Stimulated activated CD4-positive, alpha-beta T cell treated with anti-CD3 and anti-CD28 coated beads, Interleukin-4, amount 100 ng/mL, for 48 hours (primary cell): ENCODE measurements at regions not wholly inside any gene's neighbourhood (a gene's known extent, or its start where the extent isn't known, plus 50 kb on each side); places are given as distances from the start of the nearest gene placed in this dataset.
"Not testable (repeated sequence)": the region's sequence is repeated elsewhere in the genome, so short reads cannot be mapped to it uniquely, and the experiment has no call there.

ENCODE experiments used
- DNase-seq, 2 donors: peaks; one replicate each; pipeline ENCODE4 v3.0.0-alpha.2; 2020; ENCODE audit warnings: low read depth in 2 of 2

- no peak for DNase-seq
Measured at GRCh38 chr17:70446446-70446845, 277.1 kb downstream of the KCNJ2 start.

DNA sequence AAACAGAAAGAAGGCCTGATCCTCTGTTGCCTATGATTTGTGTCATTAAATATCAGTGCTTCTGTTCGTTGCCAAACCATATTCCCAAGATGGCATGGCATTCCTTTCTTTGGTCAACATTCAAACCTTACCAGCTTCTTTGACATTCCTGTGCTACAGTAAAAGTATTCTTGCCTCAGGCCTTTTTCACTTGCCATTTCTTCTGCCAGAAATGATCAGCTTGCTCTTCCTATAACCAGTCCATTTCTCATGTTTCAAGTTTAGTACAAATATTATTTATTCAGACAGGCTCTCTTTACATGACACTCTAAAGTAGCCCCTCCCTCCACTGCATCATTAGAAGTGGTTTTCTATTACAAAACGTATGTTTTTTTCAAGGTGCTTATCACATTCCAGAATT is 278.3 kb downstream of the KCNJ2 start:
- no peak for DNase-seq

DNA sequence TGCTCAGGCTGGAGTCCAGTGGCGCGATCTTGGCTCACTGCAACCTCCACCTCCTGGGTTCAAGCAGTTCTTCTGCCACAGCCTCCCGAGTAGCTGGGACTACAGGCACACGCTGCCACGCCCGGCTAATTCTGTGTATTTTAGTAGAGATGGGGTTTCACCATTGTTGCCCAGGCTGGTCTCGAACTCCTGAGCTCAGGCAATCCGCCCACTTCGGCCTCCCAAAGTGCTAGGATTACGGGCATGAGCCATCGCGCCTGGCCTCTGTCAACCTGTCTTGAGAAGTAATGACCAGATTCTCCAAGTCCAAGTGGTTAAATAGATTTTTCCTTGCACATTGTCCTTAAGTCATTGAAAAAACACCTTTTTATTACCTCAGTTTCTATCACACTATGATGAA is 283.7 kb downstream of the KCNJ2 start:
- DNase-seq = not testable (repeated sequence)

DNA sequence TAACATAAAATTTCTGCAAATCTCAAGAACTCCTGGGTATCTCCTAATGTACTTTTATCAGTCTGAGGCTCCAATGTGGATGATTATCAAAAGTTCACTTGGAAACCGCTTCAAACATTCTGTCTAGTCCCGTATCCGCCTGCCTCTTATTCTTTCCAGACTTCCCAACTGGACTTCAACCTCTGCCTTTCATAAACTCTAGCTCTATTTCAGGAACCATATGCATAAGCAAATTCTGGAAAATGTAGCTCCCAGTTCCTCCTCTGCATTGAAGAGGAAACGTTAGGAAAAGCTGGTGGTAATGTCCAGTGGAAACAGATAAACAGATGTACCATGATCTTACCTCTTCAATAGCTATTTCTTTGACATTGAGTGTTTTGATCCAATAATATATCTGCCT is 285.0 kb downstream of the KCNJ2 start:
- DNase-seq = no peak

- no peak for DNase-seq
Measured at GRCh38 chr17:70454908-70455307, 285.6 kb downstream of the KCNJ2 start.

DNA sequence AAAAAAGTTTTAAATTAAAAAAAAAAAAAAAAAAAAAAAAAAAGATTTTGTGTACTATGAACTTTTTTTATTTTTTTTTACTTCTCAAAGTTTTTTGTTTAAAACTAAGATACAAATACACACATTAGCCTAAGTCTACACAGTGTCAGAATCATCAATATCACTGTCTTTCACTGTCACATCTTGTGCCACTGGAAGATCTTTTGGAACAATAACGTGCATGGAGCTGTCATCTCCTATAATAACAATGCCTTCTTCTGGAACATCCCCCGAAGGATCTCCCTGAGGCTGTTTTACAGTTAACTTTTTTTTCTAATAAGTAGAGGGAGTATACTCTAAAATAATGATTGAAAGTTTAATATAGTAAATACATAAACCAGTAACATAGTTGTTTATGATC is 295.7 kb downstream of the KCNJ2 start:
- DNase-seq = no peak

GRCh38 chr17:70468661-70469060 is 299.3 kb downstream of the KCNJ2 start:
- DNase-seq = no peak

DNA sequence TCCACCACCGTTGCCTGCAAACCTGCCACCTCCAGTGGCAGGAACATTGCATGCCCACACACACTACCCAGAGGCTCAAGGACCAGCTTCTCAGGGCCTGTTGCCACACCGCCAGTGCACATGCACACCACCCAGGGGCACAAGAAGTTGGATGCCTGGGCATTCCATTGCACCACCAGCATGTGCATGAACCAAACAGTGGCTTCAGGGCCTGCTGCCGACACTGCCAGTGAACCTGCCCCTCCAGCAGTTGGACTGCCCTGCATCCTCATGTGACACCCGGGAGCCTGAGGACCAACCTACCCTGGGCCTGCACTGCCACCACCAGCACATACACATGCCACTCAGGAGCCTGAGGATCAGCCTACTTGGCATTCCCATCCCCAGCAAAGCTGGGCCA is 303.7 kb downstream of the KCNJ2 start:
- no peak for DNase-seq

GRCh38 chr17:70476368-70476767 is 307.0 kb downstream of the KCNJ2 start:
- no peak for DNase-seq

- no peak for DNase-seq
Measured at GRCh38 chr17:70478902-70479301, 309.6 kb downstream of the KCNJ2 start.

- DNase-seq = no peak
Measured at GRCh38 chr17:70479779-70480178, 310.4 kb downstream of the KCNJ2 start.

- DNase-seq = no peak
Measured at GRCh38 chr17:70483624-70484023, 314.3 kb downstream of the KCNJ2 start.

- no peak for DNase-seq
Measured at GRCh38 chr17:70484050-70484449, 314.7 kb downstream of the KCNJ2 start.

GRCh38 chr17:70484496-70484895 is 315.2 kb downstream of the KCNJ2 start:
- no peak for DNase-seq

DNA sequence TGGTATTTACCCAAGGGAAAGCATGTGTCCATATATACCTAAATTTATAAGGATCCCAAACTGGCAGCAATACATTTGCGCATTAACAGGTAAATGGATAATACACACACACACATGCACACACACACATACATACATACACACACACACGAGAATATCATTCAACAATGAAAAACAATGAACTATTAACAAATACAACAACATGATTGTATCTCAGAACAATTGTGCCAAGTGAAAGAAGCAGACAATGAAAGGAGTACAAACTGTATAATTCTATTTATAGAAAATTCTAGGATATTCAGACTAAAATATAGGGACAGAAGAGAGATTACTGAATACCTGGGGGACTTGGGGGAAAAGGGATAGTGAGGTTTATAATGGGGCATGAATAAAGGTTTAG is 323.0 kb downstream of the KCNJ2 start:
- no peak for DNase-seq

DNA sequence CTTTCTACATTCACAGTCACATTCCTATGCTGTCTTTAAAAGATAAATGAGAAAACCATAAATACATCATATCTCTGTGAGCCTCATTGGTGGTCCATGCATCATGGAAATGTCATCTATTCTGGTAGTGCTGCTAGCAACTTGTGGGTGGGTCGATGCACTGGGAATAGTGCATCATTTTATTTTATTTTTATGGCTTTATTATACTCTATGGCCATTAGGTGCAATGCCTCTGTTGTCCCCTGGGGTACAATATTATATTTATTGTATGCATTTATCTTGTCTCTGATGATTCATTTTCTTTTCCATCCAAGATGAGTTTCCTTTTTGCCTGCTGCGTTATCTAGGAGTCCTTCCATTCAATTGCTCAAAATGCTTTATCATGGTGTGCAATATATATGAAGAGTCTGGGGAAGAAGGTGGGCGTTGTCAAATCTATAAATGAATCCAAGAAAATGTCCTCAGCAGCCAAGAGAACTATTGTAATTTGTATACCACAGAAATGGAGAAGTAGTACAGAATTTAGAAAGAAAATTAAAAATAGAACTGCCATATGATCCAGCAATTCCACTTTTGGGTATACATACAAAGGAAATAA is 324.0 kb downstream of the KCNJ2 start:
- DNase-seq = no peak

- DNase-seq = no peak
Measured at GRCh38 chr17:70498631-70499030, 329.3 kb downstream of the KCNJ2 start.

DNA sequence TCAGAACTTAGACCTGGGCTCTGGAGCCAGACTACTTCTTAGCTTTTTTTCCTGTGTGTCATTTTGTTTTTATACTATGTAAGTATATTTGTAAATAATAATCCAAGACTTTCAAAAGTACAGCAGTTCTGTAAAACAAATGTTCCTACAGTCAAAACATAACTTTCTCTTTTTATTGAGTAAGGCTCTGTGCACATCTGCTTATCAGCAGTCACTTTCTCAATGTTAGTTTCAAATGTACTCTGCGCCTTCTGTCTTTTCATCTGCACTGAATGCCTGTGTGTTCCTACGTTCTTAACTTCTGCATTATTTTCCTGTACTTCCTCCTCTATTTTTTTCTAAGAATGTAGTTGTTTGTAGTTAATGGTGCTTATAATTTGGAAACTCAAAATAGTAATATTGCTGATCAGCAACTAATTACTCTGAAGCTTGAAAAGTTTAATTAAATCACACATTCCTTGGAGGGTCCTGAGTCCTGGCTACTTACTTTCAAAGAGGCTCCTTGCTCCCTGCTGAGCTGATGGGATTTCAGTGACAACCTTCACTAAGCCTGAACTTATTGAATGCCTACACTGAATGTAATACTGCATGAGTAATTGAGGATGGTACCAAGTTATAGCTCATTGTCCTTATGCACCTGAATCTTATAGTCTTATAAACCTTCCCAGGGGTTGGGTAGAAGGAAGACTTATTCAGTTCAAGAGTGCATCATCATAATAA is 329.9 kb downstream of the KCNJ2 start:
- no peak for DNase-seq

DNA sequence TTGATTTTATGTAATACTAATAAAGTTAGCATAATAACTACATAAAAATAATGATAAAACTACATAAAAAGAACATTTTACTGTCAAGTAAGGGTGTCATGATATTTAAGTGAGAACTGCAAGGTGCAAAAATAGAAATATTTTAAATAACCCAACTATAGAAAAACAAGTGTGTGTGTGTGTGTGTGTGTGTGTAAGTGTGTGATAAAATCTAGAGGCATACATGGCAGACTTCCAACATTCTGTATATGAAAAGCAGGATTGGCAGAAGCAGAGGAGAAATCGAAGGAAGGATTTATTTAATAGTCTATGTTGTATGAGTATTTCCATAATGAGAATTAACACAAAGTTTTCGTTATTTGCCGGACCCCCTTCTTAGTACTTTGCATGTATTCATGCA is 334.1 kb downstream of the KCNJ2 start:
- DNase-seq = no peak

- DNase-seq = no peak
Measured at GRCh38 chr17:70510288-70510687, 341.0 kb downstream of the KCNJ2 start.

DNA sequence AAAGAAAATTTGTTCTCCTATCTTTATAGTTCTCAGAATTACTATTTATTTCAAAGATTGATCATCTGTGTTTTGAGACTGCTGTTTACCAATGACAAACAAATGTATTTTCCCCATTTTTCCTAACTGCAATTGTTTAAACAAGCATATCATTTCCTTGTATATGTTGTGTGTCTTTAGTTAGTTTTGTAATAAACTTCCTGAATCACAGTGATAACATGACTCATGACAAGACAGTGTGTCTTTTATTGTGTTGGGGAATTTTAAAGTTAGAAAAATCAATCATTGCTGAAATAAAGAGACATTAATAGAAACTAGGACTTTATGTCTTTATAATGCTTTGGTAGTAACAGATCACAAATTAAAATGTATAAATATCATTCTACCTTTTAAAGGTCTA is 348.5 kb downstream of the KCNJ2 start:
- no peak for DNase-seq

DNA sequence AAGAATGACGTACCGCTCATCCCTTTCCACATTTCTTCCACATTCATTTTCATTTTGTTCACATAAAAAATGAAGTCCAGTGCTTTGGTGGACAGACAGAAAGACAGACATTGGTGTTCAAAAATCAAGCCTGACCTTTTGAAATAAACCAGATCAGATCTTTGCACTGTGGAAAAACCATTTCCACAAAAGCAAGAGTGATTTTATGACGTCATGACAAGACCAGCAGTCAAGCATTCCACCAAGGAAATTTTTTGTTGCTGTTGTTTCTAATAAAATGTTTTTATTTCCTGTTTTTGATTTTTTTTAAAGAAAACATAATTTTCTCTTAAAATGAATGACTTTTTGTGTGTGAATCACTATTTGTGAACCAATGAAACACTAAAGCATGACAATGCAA is 350.0 kb downstream of the KCNJ2 start:
- DNase-seq = no peak

DNA sequence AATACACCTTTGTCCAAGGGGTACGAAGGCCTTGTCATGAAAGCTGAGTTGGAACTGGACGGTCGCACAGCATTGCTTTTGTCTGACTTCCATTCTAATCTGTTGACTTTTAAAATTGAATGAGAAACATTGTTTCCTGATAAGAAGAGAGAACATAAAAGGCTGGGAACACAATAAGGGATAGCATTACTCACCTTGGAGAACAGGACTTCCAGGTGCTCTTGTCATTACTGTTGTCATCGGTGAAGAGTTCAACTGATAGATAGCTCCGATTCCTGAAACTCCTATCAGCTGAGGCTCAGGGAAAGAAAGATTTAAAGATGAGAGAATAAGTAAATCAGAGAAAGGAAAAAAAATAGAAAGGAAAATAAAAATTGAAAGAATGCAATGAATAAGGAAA is 351.1 kb downstream of the KCNJ2 start:
- DNase-seq = no peak

- no peak for DNase-seq
Measured at GRCh38 chr17:70520956-70521355, 351.6 kb downstream of the KCNJ2 start.
